ENCODE measurements at regions not wholly inside any gene's neighbourhood (a gene's known extent, or its start where the extent isn't known, plus 50 kb on each side); places are given as distances from the start of the nearest gene placed in this dataset.

- peaks cover 20% of the 10 kb centered on the region for H3K27me3 Mint-ChIP-seq
- CTCF ChIA-PET = no interaction called here
Measured at GRCh38 chr10:71133710-71134686, 78.4 kb upstream of the UNC5B start.

DNA sequence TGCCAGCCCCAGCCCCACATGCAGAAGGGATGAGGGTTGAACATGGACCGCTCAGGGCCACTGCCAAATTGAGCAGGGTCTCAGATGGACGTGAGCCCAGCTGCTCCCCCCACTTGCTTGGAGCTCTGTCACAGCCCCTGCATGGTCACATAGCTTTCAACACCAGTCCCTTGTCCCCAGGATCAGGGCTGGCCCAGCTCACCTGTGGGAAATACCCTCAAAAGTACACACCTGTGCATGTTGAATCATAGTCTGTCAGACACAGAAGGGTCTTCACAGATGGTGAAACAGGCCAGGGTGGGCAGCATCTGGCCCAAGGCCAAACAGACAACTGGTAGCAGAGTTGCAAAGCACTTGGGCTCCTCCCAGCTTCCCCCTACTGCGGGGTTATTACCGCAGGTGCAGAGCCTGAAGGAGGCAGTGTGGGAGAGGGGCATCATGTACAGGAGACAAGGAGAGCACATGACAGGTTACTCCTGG is 77.6 kb upstream of the UNC5B start:
- no peak for ATAC-seq (ENCODE audit: poor library complexity)

More at GRCh38 chr10:71133710-71134686, 78.4 kb upstream of the UNC5B start:
- no peak overlapping the region for H3K4me3 Mint-ChIP-seq
- POLR2A ChIA-PET = interaction anchor here (1.2 kb wide), 1 partner anchor 17 kb away, joined by 3 read pairs; no protein-coding TSS in a partner anchor
- no peak for DNase-seq
- TF ChIP-seq, protein P1, sequence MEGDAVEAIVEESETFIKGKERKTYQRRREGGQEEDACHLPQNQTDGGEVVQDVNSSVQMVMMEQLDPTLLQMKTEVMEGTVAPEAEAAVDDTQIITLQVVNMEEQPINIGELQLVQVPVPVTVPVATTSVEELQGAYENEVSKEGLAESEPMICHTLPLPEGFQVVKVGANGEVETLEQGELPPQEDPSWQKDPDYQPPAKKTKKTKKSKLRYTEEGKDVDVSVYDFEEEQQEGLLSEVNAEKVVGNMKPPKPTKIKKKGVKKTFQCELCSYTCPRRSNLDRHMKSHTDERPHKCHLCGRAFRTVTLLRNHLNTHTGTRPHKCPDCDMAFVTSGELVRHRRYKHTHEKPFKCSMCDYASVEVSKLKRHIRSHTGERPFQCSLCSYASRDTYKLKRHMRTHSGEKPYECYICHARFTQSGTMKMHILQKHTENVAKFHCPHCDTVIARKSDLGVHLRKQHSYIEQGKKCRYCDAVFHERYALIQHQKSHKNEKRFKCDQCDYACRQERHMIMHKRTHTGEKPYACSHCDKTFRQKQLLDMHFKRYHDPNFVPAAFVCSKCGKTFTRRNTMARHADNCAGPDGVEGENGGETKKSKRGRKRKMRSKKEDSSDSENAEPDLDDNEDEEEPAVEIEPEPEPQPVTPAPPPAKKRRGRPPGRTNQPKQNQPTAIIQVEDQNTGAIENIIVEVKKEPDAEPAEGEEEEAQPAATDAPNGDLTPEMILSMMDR (IDR thresholded peaks at IDR 0.05) = no peak
- H3K36me3 Mint-ChIP-seq (ENCODE audit: low read depth) = no peaks in the 10 kb centered on the region
- Histone ChIP-seq H3K27me3 (ENCODE audit: control insufficient read depth in 1 of 2, insufficient read depth in 2 of 2, low read length in 2 of 2) (peaks cover 0 to 2% of the 10 kb centered on the region in 2 experiments), H3K27ac (ENCODE audit: low read depth in 1 of 2, low read length in 2 of 2) (no peak overlapping the region), H3K4me3 (ENCODE audit: low read length) (no peak overlapping the region), H3K36me3 (ENCODE audit: insufficient read depth, low read length) (no peaks in the 10 kb centered on the region), H3K4me1 (ENCODE audit: insufficient read depth, low read length) (no peaks in the 10 kb centered on the region), H3K9me3 (ENCODE audit: control insufficient read depth in 1 of 2, insufficient read depth in 1 of 2, low read length in 2 of 2) (no peaks in the 10 kb centered on the region)
- ATAC-seq (ENCODE audit: poor library complexity) = no peak
- intact Hi-C loops (cut with DNase I, micrococcal nuclease) = no loop called here
- no peak overlapping the region for H3K27ac Mint-ChIP-seq
- no peaks in the 10 kb centered on the region for H3K4me1 Mint-ChIP-seq (ENCODE audit: low read depth)
- H3K9me3 Mint-ChIP-seq = no peaks in the 10 kb centered on the region

DNA sequence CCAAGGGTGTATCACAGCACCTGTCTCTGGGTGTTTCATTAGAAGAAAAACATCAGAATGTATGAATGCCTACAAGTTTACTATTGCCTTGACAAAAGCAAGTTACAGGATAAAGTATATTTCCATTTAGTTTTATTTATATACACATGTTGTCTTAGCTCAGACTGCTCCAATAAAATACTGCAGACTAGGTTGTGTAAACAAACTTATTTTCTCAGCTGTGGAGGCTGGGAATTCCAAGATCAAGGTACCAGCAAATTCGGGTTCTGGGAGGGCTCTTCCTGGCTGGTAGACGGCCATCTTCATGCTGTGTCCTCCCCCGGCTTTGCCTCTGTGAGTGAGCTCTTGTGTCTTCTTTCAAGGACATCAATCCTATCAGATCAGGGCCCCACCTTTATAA is 77.1 kb upstream of the UNC5B start:
- H3K9me3 Mint-ChIP-seq = no peaks in the 10 kb centered on the region
- intact Hi-C loops (cut with DNase I, micrococcal nuclease) = no loop called here
- H3K4me3 ChIP-seq (ENCODE audit: low read length) = no peak overlapping the region
- peaks cover 0 to 2% of the 10 kb centered on the region in 2 experiments for H3K27me3 ChIP-seq (ENCODE audit: control insufficient read depth in 1 of 2, insufficient read depth in 2 of 2, low read length in 2 of 2)
- no peaks in the 10 kb centered on the region for H3K9me3 ChIP-seq (ENCODE audit: control insufficient read depth in 1 of 2, insufficient read depth in 1 of 2, low read length in 2 of 2)
- no peak overlapping the region for H3K27ac ChIP-seq (ENCODE audit: low read depth in 1 of 2, low read length in 2 of 2)
- no peaks in the 10 kb centered on the region for H3K4me1 ChIP-seq (ENCODE audit: insufficient read depth, low read length)
- ATAC-seq (ENCODE audit: poor library complexity) (no peak), DNase-seq (no peak)
- peaks cover 25% of the 10 kb centered on the region for H3K27me3 Mint-ChIP-seq
- no peak overlapping the region for H3K4me3 Mint-ChIP-seq
- TF ChIP-seq, protein P1 (IDR thresholded peaks at IDR 0.05) = no peak
- no peaks in the 10 kb centered on the region for H3K36me3 Mint-ChIP-seq (ENCODE audit: low read depth)
- CTCF ChIA-PET = no interaction called here
- H3K4me1 Mint-ChIP-seq (ENCODE audit: low read depth) = no peaks in the 10 kb centered on the region
- no peak overlapping the region for H3K27ac Mint-ChIP-seq
- POLR2A ChIA-PET = no interaction called here
- H3K36me3 ChIP-seq (ENCODE audit: insufficient read depth, low read length) = no peaks in the 10 kb centered on the region

More for the DNA sequence above, 77.6 kb upstream of the UNC5B start:
- no peak overlapping the region for H3K27ac Mint-ChIP-seq
- no peaks in the 10 kb centered on the region for H3K9me3 ChIP-seq (ENCODE audit: control insufficient read depth in 1 of 2, insufficient read depth in 1 of 2, low read length in 2 of 2)
- H3K4me3 Mint-ChIP-seq = no peak overlapping the region
- no peak overlapping the region for H3K27ac ChIP-seq (ENCODE audit: low read depth in 1 of 2, low read length in 2 of 2)
- ChIA-PET CTCF (no interaction called here), POLR2A (no interaction called here)
- H3K27me3 ChIP-seq (ENCODE audit: control insufficient read depth in 1 of 2, insufficient read depth in 2 of 2, low read length in 2 of 2) = peaks cover 0 to 2% of the 10 kb centered on the region in 2 experiments
- H3K27me3 Mint-ChIP-seq = peaks cover 25% of the 10 kb centered on the region
- TF ChIP-seq, protein P1 (IDR thresholded peaks at IDR 0.05) = no peak
- H3K36me3 ChIP-seq (ENCODE audit: insufficient read depth, low read length) = no peaks in the 10 kb centered on the region
- H3K4me1 ChIP-seq (ENCODE audit: insufficient read depth, low read length) = no peaks in the 10 kb centered on the region
- no peak overlapping the region for H3K4me3 ChIP-seq (ENCODE audit: low read length)
- no peaks in the 10 kb centered on the region for H3K9me3 Mint-ChIP-seq
- no peak for DNase-seq
- no peaks in the 10 kb centered on the region for H3K36me3 Mint-ChIP-seq (ENCODE audit: low read depth)
- no peaks in the 10 kb centered on the region for H3K4me1 Mint-ChIP-seq (ENCODE audit: low read depth)
- intact Hi-C loops (cut with DNase I, micrococcal nuclease) = no loop called here

Measured in CD4-positive, alpha-beta T cell (primary cell).